Choroid plexus epithelial cell (primary cell): ENCODE measurements at regions not wholly inside any gene's neighbourhood (a gene's known extent, or its start where the extent isn't known, plus 50 kb on each side); places are given as distances from the start of the nearest gene placed in this dataset.

Experiments used
- DNase-seq: peaks from one replicate; pipeline ENCODE4 v3.0.0-alpha.2; 2010; ENCODE audit warnings: low read depth
- H3K4me3 ChIP-seq: 2 replicates; pipeline ENCODE4 v1.5.1; 2011; ENCODE audit warnings: low read depth, mild to moderate bottlenecking, control low read depth, low read length, moderate library complexity
- TF ChIP-seq, protein P1 (sequence below): conservative IDR thresholded peaks from 2 replicates; pipeline ENCODE4 v1.5.1; 2011; ENCODE audit warnings: low read depth, mild to moderate bottlenecking, control low read depth, inconsistent platforms, low read length, moderate library complexity

DNA sequence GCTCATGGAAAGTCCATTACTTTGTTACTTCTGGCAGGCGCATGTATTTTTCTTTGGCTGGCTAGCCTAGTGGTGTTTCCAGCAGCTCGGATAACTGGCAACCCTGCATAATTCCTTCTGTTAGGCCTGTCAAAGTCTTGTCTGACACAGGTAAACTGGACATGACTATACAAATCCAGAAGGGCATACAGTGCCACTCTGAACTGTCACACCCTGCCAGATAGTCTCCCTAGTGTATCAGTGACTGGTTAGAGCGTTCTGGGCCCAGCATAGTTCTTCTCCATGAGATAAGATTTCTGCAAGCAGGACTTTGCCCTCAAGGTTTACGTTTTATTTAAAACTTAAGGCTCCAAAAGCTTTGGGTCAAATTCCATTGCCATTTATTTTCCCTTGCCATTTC, 177.7 kb upstream of the GORAB start:
- DNase-seq = no peak
- TF ChIP-seq, protein P1, sequence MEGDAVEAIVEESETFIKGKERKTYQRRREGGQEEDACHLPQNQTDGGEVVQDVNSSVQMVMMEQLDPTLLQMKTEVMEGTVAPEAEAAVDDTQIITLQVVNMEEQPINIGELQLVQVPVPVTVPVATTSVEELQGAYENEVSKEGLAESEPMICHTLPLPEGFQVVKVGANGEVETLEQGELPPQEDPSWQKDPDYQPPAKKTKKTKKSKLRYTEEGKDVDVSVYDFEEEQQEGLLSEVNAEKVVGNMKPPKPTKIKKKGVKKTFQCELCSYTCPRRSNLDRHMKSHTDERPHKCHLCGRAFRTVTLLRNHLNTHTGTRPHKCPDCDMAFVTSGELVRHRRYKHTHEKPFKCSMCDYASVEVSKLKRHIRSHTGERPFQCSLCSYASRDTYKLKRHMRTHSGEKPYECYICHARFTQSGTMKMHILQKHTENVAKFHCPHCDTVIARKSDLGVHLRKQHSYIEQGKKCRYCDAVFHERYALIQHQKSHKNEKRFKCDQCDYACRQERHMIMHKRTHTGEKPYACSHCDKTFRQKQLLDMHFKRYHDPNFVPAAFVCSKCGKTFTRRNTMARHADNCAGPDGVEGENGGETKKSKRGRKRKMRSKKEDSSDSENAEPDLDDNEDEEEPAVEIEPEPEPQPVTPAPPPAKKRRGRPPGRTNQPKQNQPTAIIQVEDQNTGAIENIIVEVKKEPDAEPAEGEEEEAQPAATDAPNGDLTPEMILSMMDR = no peak
- H3K4me3 ChIP-seq = no peak overlapping the region

DNA sequence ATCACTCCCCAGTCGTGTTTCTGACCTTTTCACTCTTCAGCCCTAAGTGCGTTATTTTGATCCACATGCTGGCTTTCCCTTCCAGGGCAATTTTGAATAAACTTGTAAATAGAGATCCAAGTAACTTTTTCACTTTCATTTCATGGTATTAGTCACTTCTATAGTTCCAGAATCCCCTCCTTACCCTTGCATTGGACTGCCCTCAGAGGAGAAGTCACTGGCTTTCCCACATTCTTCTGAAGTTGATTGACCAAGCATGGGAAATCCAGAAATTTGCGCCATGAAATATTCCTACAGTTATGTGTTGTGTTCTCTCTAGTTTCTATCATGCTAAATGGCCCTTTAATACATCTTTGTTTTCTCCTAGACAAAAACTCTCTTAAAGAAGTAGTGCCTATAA, 177.3 kb upstream of the GORAB start:
- no peak overlapping the region for H3K4me3 ChIP-seq
- TF ChIP-seq, protein P1 = no peak

DNA sequence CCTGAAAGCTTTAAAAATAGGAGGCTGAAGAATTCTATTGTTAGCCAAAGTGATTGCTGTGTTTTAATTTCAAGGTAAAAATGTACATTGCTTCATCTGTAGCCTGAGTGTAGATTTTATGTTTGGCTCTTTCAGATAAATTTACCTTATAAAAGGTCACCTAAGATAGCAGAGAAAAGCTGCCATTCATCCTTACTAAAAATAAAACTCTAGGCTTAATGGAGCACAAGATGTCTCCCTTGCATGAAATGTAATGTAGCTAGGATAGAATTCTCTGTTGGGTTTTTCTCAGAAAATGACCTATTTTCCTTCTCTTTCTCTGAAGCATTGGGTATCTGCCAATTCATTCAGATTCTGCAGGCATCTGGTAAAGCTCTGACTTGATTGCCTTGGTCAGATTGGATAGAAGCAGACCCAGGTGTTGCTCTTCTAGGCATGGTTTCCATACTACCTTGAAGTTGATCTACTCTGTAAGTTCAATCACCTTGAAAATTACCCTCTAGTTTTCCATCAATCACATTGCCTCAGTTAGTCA, 176.6 kb upstream of the GORAB start:
- no peak for DNase-seq
- H3K4me3 ChIP-seq = no peak overlapping the region
- TF ChIP-seq, protein P1 = no peak

More for the DNA sequence above, 177.3 kb upstream of the GORAB start:
- DNase-seq = no peak

DNA sequence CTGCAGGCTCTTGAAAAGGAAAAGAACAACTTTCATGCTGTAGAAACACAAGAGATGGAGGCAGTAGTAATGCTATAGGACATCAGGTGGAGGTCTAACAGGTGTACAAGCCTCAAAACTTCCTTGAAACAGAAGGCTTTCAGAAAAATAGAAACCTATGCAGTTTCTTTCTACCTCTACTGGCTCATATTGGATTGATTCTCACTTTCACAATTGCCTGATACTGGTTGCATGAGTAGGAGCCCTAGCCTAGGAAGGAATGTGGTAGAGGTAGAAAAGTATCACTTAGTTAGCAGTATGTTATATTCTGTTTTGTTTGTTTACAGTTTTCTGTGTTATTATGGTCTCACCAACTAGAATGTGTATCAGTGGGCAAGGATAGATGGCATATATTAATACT, 175.4 kb upstream of the GORAB start:
- DNase-seq = no peak
- no peak overlapping the region for H3K4me3 ChIP-seq
- TF ChIP-seq, protein P1 = no peak

DNA sequence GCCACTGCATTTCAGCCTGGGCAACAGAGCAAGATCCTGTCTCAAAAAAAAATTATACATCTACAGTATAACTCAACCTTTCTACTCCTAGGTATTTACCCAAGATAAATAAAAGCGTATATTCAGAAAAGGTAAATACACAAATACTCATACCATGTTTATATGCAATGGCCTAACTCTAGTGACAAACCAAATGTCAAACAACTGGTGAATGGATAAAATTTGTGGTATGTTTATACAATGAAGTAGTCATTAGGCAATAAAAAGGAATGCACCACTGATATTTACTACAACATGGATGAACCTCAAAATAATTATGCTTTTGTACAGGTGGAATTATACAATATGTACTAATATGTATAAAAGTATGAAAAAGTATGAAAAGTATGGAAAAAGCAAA, 174.2 kb upstream of the GORAB start:
- TF ChIP-seq, protein P1 = no peak
- no peak overlapping the region for H3K4me3 ChIP-seq
- DNase-seq = no peak

DNA sequence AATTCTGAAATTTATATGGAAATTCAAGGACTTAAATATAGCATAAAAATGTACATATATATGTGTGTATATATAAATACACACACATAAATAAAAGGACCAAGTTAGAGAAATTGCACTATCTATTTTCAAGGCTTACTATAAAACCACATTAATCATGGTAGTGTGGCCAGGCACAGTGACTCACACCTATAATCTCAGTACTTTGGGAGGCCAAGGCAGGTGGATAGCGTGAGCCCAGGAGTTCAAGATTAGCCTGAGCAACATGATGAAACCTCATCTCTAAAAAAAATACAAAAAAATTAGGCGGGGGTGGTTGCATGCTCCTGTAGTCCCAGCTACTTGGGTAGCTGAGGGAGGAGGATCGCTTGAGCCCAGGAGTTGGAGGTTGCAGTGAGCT, 171.4 kb upstream of the GORAB start:
- no peak for DNase-seq
- TF ChIP-seq, protein P1 = no peak

DNA sequence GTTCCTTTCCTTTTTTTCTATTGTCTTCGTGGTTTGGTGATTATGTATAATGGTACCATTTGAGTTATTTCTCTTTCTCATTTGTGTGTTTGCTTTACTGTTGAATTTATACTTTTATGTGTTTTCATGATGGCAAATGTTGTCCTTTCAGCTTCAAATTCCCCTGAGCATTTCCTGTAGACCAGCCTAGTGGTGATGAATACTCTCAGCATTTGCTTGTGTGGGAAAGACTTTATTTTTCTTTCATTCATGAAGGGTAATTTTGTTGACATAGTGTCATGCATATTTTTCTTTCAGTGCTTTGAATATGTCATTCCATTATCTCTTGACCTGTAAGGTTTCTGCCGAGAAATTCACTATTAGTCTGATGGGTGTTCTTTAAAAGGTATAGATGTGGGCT, 166.6 kb upstream of the GORAB start:
- no peak for DNase-seq
- TF ChIP-seq, protein P1 = no peak
- no peak overlapping the region for H3K4me3 ChIP-seq

More for the DNA sequence above, 171.4 kb upstream of the GORAB start:
- H3K4me3 ChIP-seq = no peak overlapping the region
